ENCODE measurements at regions not wholly inside any gene's neighbourhood (a gene's known extent, or its start where the extent isn't known, plus 50 kb on each side); places are given as distances from the start of the nearest gene placed in this dataset.

DNA sequence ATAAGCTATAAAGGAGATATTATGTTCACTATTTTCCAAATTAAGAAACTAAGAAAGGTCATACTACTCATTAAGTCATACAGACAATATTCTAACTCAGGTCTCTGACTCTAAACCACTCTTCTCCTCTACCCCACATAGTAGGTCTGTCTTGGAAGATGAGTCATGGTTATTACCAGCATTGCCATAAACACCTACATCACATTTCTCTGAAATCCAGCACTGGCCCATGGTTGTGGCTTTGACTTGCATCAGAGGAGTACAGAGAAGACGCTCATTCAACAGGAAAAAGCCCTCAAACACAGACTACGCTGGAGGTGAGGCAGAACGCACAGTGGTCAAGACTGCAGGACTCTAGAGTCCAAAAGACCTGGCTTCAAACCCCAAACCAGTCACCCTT, 476.8 kb downstream of the COG6 start:
- H3K27ac ChIP-seq (ENCODE audit: low read depth in 1 of 2, low read length in 2 of 2) = no peak overlapping the region
- TF ChIP-seq, protein P1, sequence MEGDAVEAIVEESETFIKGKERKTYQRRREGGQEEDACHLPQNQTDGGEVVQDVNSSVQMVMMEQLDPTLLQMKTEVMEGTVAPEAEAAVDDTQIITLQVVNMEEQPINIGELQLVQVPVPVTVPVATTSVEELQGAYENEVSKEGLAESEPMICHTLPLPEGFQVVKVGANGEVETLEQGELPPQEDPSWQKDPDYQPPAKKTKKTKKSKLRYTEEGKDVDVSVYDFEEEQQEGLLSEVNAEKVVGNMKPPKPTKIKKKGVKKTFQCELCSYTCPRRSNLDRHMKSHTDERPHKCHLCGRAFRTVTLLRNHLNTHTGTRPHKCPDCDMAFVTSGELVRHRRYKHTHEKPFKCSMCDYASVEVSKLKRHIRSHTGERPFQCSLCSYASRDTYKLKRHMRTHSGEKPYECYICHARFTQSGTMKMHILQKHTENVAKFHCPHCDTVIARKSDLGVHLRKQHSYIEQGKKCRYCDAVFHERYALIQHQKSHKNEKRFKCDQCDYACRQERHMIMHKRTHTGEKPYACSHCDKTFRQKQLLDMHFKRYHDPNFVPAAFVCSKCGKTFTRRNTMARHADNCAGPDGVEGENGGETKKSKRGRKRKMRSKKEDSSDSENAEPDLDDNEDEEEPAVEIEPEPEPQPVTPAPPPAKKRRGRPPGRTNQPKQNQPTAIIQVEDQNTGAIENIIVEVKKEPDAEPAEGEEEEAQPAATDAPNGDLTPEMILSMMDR (IDR thresholded peaks at IDR 0.05) = no peak
- peak in 1 of 3 donors; percentile 8 for DNase-seq
- no peaks in the 10 kb centered on the region for H4K20me1 ChIP-seq (ENCODE audit: insufficient read depth, low read length)
- Mint-ChIP-seq H3K36me3 (no peaks in the 10 kb centered on the region), H3K4me3 (no peak overlapping the region), H3K4me1 (no peaks in the 10 kb centered on the region), H3K9me3 (peaks cover 3 to 9% (median 6%) of the 10 kb centered on the region in 7 donors), H3K27me3 (ENCODE audit: low read depth in 3 of 3) (peaks cover 0 to 2% (median 0%) of the 10 kb centered on the region in 3 donors), H3K27ac (no peak overlapping the region)
- H3K9ac ChIP-seq (ENCODE audit: insufficient read depth, low read length, poor library complexity, severe bottlenecking) = no peak overlapping the region
- H3K79me2 ChIP-seq (ENCODE audit: insufficient read depth, low read length) = no peaks in the 10 kb centered on the region
- H3K4me2 ChIP-seq (replicated peaks; ENCODE audit: extremely low read depth, low read length, poor library complexity, severe bottlenecking) = no peak overlapping the region
- no CpG with 5 or more reads among the region's 3 CpGs for whole genome bisulfite sequencing (ENCODE audit: insufficient coverage)
- H3K36me3 ChIP-seq (replicated peaks in 1 of 2; ENCODE audit: control insufficient read depth in 1 of 2, insufficient read depth in 2 of 2, low read length in 2 of 2) = no peaks in the 10 kb centered on the region
- H3K4me3 ChIP-seq (replicated peaks in 1 of 3; ENCODE audit: low read depth in 2 of 3, low read length in 3 of 3) = no peak overlapping the region
- intact Hi-C loops (cut with micrococcal nuclease) = no loop called here
- H3K4me1 ChIP-seq (ENCODE audit: control insufficient read depth in 1 of 2, insufficient read depth in 2 of 2, low read length in 2 of 2) = no peaks in the 10 kb centered on the region
- H3K9me3 ChIP-seq (replicated peaks in 1 of 2; ENCODE audit: control insufficient read depth in 1 of 2, insufficient read depth in 1 of 2, low read length in 2 of 2) = peaks cover 0 to 8% of the 10 kb centered on the region in 2 donors
- no peak overlapping the region for H2AFZ ChIP-seq (ENCODE audit: insufficient read depth, low read depth, low read length, poor library complexity, severe bottlenecking)
- H3K27me3 ChIP-seq (ENCODE audit: control insufficient read depth in 2 of 2, insufficient read depth in 2 of 2, low read length in 2 of 2) = no peaks in the 10 kb centered on the region

DNA sequence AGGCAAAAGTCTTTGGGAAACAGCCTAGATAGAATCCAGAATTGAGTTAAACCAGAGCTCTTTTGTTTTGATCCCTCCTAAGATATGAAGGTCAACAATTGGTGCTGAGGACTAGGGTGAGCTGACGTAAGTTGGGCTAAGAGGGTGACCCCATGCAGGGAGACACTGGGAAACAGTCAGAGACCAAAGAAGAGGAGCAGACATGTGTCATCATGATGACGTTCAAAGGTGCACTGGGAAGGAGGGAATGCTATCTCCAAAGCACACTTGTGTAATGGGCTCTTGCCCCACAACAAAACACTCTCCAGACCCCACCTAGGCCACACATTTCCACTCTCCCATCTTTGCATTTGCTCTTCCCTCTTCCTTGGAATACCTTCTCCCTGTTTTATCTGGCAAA, 481.4 kb downstream of the COG6 start:
- no peak for DNase-seq
- Histone ChIP-seq H3K4me3 (replicated peaks in 1 of 3; ENCODE audit: low read depth in 2 of 3, low read length in 3 of 3) (no peak overlapping the region), H3K27ac (ENCODE audit: low read depth in 1 of 2, low read length in 2 of 2) (no peak overlapping the region), H3K9me3 (replicated peaks in 1 of 2; ENCODE audit: control insufficient read depth in 1 of 2, insufficient read depth in 1 of 2, low read length in 2 of 2) (no peaks in the 10 kb centered on the region), H3K4me2 (replicated peaks; ENCODE audit: extremely low read depth, low read length, poor library complexity, severe bottlenecking) (no peak overlapping the region), H3K27me3 (ENCODE audit: control insufficient read depth in 2 of 2, insufficient read depth in 2 of 2, low read length in 2 of 2) (no peaks in the 10 kb centered on the region), H3K36me3 (replicated peaks in 1 of 2; ENCODE audit: control insufficient read depth in 1 of 2, insufficient read depth in 2 of 2, low read length in 2 of 2) (no peaks in the 10 kb centered on the region), H3K79me2 (ENCODE audit: insufficient read depth, low read length) (no peaks in the 10 kb centered on the region), H3K4me1 (ENCODE audit: control insufficient read depth in 1 of 2, insufficient read depth in 2 of 2, low read length in 2 of 2) (no peaks in the 10 kb centered on the region), H3K9ac (ENCODE audit: insufficient read depth, low read length, poor library complexity, severe bottlenecking) (no peak overlapping the region), H2AFZ (ENCODE audit: insufficient read depth, low read depth, low read length, poor library complexity, severe bottlenecking) (no peak overlapping the region), H4K20me1 (ENCODE audit: insufficient read depth, low read length) (no peaks in the 10 kb centered on the region)
- peaks cover 0 to 3% (median 0%) of the 10 kb centered on the region in 7 donors for H3K9me3 Mint-ChIP-seq
- intact Hi-C loops (cut with micrococcal nuclease) = no loop called here
- H3K36me3 Mint-ChIP-seq = no peaks in the 10 kb centered on the region
- WGBS (ENCODE audit: insufficient coverage) = 100% methylated on average over 2 of the region's 2 CpGs
- no peak overlapping the region for H3K4me3 Mint-ChIP-seq
- H3K27me3 Mint-ChIP-seq (ENCODE audit: low read depth in 3 of 3) = peaks cover 1 to 3% (median 2%) of the 10 kb centered on the region in 3 donors
- no peaks in the 10 kb centered on the region for H3K4me1 Mint-ChIP-seq
- H3K27ac Mint-ChIP-seq = no peak overlapping the region
- TF ChIP-seq, protein P1 (IDR thresholded peaks at IDR 0.05) = no peak
